GM21576 (cell line): ENCODE measurements at regions not wholly inside any gene's neighbourhood (a gene's known extent, or its start where the extent isn't known, plus 50 kb on each side); places are given as distances from the start of the nearest gene placed in this dataset.

Experiments used
- ATAC-seq: cut with Tn5 transposase; IDR thresholded peaks from one replicate; pipeline ENCODE4 v1.9.1; 2021; ENCODE audit warnings: mild to moderate bottlenecking, moderate library complexity; ENCODE audit not compliant: unreplicated experiment

DNA sequence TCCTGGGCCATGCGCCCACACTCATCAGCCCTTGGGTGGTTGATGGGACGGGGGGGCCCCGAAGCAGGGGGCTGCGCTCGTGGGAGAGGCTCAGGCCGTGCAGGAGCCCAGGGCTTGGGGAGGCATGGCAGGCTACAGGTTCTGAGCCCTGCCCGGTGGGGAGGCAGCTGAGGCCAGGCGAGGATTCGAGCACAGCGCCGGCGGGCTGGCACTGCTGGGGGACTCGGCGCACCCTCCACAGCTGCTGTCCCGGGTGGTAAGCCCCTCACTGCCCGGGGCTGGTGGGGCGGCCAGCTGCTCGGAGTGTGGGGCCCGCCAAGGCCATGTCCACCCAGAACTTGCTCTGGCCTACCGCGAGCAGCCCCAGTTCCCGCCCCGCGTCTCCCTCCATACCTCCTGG, 295.8 kb upstream of the SEL1L start:
- ATAC-seq = no peak

DNA sequence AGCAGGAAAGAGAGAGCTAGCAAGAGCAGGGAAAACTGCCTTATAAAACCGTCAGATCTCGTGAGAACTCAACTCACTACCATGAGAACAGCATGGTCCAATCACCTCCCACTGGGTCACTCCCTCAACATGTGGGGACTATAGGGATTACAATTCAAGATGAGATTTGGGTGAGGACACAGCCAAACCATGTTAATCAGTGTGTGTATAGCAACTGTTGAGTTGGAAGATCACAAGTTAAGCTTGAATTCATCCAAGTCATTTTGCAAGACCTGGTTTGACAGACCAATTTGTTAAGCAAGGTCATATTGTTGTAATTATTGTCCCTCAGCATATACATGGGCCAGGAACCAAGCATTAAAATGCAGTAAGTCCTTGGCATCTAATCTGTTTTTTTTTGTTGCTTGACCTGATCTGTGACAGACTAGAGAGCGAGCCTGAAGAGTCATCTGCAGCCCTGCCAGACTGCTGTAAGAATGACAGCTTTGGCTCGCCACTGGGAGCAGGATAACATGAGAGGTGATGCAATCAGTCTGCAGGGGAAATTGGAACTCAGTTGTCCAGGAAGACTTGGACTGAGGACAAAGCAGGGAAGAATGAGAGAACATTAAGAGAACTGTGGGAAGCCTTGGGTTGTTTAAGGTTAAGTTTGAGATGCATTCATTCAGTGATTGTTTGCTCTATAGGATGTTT, 297.6 kb upstream of the SEL1L start:
- no peak for ATAC-seq

DNA sequence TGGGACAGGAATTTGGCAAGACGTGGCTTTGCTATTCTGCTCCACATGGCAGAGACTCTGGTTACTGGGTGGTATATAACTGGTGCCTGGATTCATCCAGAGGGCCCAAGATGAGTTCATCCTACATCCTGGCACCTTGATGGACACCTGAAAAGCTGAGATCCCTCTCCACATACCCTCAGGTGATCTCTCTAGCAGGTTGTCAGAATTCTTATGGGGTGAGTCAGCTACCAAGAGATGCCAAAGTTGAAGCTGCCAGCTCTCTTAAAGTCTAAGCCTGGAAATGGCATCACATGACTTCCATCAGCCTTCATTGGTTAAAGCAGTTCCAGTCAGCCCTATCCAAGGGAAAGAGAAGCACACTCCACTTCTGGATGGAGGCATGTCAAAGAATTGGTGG, 300.7 kb upstream of the SEL1L start:
- ATAC-seq = no peak

DNA sequence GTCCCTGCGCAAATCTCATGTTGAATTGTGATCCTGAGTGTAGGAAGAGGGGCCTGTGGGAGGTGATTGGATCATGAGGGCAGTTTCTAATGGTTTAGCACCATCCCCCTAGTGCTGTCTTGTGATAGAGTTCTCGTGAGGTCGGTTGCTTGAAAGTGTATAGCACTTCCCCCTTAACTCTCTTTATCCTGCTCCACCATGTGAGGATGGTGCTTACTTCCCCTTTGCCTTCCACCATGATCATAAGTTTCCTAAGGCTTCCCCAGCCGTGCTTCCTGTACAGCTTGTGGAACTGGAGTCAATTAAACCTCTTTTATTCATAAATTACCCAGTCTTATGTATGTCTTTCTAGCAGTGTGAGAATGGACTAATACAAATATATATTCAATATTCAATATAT, 303.7 kb upstream of the SEL1L start:
- no peak for ATAC-seq

DNA sequence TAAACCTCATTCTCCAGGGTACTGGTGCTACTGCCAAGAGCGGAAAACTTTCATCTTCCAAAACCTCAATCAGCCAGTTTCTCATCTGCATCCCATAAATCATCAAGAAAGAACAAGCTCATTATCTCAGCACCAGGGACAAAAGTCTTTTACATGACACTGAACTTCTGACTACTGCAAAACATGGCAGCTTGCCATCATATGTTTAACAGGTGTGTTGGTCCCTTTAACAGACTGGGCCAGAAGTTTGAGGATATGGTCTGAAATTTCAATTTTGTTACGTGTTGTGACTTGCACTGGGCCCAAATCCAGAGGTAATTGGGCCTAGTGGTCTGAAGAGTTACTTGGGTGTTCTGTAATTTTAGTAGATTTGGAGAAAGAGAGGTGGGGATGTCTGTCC, 305.4 kb upstream of the SEL1L start:
- no peak for ATAC-seq

DNA sequence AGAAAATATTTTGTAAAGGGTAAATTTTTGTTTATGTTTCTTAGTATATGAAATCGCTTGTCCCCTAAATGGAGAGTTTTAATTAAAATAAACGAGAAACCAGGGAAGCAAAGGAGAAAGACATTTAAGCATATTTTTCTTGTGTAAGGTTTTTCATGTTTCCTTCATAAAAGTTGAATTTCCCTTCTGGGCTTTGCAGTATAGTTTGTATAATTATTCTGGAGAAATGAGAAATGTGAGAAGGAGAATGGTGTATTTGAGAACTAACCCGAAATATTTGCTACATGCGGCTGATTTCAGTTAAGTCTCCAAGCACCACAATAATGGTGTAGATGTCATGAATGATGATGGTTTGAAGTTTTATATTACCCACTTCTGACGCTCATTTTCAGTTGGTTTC, 307.7 kb upstream of the SEL1L start:
- ATAC-seq = no peak

DNA sequence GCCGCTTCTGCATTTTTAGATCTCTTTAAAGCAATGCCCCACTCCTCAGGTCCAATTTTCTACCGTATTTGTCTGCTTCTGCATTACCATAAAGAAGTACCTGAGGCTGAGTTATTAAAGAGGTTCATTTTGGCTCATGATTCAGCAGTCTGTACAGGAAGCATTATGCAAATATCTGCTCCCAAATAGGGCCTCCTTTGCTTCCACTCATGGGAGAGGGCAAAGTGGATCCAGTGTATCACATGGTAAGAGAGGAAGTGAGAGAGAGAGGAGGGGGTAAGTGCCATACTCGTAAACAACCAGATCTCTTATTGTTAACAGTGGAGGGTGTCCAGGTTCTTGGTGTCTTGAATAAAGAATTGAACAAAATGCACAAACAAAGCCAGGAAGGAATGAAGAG, 316.1 kb upstream of the SEL1L start:
- no peak for ATAC-seq

DNA sequence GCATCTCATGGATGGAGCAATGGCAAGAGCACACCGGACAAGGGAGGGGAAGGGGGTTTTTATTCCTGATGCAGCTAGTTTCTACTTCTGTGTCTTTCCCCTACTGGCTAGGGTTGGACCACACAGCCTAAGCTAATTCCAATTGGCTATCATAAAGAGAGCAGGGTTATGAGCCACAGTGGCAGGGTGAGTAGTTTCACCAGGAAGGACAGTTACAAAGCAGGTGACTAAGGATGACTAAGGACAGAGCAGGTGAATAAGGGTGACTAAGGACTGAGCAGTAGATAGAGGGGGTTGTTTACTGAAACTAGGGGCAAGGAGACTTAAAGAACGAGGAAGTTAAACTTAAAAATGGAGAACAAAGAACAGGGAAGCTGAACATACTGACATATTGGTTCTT, 321.4 kb upstream of the SEL1L start:
- no peak for ATAC-seq

DNA sequence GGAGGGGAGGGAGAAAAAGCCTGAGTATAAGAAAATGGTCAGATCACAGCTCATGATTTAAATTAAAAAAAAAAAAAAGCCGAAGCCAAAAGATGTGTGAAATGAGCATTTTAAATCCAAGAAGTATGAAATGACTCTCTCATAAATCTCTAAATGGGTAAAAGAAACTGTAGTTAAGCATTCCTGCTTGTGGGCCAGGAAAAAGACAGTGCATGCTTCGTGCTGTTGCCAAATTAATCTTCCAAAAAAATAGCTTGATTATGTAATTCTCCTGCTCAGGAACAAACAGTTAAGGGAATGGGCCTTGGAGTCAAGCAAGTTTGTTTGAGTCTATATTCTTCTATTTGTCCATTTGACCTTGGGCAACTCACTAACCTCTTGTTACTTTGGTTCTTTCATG, 325.4 kb upstream of the SEL1L start:
- no peak for ATAC-seq

DNA sequence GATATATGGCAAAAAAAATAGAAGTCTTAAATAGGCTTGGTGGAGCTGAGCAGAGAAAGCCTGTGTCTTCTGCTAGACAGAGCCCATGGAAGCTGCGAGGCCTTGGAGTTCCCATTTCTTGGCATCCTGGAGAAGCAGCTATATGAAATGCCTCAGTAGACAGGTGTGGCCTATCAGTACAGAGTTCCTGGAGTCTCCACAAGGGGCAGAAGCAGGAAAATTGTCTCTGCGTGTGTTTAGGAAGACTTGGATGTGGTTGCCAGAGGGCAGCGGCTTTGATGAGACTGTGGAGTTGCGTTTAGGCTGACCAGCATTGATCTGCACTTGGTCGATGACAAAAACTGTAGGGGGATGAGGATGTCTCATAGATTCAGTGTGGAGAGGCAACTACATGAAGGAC, 334.5 kb upstream of the SEL1L start:
- no peak for ATAC-seq

DNA sequence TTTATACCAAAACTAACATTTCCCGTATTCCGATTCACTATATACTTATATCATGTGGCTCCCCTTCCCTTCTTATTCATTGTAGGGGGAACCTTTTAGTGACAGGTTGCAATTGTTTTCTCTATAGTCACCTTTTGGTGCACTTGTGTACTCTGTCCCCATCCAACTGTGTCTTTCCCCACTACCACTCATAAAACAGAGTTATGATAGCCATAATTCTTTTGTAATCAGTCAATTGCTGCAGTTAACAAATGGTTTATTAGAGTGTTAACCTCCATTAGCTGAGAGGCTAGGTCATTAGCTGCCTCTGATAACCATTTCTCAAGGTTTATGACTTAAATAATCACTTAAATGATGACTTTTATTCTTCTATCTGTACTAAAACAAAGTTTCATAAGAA, 338.1 kb upstream of the SEL1L start:
- no peak for ATAC-seq

DNA sequence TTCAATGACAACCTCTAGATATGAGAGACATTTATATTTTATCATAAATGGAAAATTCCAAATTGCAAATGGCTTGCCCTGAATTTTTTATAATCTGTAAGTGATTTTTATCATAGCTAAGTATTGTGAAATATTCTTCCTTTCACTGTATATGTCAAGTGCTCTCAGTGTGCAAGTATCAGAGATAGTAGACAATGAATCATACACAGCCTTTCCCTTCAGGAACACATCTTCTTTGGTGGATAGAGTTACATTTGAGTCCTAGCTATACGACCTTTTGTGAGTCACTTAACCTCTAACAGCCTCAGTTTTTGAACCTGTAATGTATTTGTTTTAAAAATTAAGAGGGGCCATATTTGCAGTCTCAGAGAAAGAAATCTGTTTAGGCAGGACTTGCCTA, 350.7 kb upstream of the SEL1L start:
- ATAC-seq = no peak

DNA sequence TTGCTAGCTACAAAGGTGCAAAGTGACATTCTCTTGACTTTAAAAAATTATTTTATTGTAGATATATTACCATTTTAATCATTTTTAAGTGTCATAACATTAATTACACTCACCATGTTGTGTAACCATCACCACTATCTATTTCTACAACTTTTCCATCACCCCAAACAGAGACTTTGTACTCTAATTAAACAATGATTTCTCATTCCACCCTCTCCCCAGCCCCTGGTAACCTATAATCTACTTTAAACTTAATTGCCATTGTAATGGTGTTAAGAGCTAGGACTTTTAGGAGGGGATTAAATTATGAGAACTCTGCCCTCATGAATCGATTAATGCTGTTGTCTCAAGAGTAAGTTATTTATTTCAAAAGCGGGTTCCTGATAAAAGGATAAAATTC, 352.9 kb upstream of the SEL1L start:
- no peak for ATAC-seq

DNA sequence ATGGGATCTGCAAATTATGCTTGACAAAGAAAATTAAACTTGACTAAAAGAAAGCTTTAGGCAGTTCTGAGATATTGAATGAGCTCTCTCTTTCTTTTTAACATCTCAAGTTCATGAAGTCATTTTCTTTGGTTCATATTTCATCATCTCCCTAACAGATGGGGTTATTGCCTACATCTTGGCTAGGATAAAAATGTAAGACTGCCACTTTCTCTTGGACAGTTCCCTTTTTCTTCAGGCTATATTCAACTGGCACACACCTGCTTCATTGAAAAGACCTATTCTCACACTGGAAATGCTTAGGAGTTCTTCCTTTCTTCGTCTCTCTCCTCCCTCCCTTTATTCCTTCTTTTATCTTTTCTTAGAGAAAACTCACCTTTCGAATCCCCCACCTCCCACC, 355.9 kb upstream of the SEL1L start:
- ATAC-seq = no peak

DNA sequence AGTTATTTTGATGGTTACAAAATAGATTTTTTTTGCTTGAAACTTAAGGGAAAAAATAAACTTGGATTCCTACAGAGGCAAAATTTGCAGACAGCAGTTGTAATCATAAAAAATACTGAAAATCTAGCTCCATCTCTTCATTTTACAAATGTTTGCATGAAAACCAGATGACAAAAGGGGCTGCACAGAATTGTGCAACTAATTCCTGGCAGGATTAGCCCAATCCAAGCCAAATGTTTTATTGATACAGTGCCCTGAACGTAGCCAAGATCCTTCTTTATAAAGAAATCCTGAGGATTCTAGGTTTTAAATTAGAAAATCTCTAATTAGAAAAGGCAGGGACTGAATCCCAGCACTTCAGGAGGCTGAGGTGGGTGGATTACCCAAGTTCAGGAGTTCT, 356.4 kb upstream of the SEL1L start:
- ATAC-seq = no peak

DNA sequence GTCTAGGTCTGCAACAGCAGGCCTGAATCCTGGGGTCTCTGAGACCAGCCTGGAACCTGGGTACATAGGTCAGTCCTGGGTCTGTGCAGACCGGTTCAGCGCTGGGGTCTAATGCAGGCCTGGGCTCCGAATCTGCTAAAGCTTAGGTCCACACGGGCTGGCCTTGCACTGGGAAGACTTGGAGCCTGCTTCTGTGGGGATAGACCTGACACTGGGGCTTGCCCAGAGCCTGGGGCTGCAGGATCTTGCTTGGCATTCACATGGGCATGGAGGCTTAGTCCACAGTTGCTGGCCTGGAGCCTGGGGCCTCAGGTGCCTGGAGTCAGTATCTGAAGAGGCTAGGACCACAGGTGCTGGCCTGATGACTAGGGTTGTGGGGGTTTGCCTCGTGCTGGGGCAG, 369.8 kb upstream of the SEL1L start:
- ATAC-seq = no peak

DNA sequence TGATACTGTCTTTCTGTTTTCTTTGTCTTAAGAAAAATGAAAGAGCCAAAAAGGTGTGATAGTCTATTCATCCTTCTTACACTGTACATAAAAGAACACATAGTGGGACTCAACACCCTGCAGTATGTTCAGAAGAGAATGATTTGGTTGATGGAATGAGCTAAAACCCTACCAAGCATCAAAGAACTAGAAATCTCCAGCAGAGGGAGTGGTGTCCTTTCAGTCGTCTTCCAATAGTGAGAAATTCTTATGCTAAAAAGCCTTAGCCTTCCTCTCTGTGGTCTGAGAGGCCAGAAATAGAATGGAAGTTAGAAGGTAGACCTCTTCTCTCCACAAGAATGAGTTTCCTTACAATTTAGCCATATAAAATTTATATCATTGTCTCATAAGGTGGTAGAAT, 393.4 kb upstream of the SEL1L start:
- no peak for ATAC-seq

DNA sequence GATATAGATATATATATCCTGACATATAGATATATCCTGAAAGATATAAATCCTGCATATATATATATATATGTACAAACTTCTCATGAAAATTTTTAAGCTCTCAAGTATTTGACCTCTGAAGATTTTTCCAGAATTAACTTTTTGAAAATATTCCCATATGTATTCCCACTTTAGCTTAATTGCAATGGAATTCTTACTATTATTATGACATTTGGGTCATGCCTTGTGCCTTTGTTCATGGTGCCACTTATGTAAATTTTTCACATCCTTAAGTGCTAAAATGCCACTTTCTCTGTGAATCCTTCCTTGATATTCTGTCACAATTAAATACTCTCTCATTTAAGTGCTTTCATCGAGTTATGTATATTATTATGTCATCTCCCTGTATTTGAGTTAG, 398.2 kb upstream of the SEL1L start:
- ATAC-seq = no peak

DNA sequence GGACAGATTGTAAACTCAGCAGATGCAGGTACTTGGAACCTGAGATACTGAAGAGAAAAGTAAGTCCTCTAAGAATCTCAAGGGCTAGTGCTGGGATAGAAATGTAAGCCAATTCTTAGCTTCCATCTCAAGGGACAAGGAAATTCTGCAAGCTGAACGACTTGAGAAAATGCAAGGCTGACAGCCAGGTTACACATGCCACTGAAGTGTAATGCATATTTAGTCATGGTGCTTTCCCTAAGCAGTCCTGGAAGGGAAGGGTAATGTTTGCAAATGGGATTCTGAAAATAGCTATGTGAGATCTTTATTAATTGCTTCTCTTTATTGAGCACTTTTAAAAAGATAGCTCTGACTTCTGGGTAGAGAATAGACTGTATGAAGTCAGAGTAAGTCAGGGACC, 402.7 kb upstream of the SEL1L start:
- ATAC-seq = no peak

DNA sequence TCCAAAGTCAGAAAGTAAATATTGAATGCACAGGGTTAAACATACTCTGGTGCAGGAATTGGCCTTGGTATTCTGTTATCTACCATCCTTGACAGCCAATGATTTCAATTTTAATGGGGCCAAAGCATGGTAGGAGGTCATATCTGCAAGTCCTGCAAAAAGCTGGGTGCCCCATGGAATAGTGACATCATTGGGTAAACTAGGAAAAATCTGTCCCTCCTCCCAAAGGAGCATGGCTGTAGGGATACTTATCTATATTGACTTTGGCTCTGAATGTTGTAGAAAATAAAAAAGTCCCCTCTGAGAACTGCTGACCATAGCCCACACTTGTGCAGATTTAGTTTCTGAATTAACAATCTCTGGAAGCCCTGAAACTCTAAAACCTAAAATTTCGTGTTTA, 403.2 kb upstream of the SEL1L start:
- no peak for ATAC-seq

DNA sequence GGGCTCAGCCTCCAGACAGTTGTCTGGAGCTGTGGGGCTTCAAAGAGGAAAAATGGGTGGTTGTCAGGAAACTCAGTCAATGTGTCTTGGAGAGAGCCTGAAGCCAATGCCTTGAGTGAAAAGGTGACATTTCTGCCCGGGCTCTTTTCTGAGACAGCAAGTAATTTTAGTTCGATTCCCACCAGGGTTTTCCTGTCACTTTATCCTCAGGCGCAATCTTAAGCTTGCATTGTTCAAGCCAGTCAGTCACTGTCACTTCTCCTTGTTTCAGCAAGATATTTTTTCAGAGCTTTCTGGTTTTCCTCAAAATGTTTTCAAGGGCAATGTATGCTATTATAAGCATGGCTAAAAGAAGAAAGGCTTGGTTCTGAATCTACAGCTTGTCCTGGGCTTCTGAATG, 404.7 kb upstream of the SEL1L start:
- ATAC-seq = no peak

DNA sequence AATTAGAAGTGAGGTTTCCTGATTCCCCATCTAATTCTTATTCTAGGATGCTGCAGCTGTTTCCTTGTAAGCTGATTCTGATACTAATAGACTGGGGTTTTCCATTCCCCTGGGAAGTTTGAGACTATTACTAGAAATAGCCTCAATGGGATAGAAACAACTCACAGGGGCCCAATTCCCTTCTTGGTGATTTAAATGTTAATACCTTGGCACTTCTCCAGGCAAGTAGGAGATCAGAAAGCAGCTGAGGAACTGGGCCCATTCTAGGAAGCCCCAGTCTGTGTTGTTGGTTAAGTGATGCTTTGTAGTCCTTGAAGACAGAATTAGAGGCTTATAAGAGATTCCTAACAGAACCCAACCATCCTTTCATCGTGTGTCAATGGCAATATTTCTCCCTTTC, 407.0 kb upstream of the SEL1L start:
- ATAC-seq = no peak

DNA sequence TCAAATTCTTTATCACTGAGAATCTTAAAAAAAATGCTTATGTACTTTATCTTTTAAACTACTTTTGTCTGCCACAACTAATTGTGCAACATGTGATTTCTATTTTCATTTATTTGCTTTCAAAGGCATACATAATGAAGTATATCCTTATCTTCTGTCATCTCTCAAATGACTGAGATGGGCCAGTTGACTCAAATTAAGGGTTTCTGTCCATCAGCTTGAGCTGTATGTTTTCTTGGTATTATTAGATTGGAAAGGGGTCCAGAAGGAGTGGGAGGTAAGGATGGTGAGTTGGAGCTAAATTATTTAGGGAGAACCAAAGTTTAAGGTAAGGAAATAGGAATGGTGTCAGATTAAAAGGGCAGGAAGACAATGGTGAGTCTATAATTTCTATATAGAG, 408.4 kb upstream of the SEL1L start:
- ATAC-seq = no peak

DNA sequence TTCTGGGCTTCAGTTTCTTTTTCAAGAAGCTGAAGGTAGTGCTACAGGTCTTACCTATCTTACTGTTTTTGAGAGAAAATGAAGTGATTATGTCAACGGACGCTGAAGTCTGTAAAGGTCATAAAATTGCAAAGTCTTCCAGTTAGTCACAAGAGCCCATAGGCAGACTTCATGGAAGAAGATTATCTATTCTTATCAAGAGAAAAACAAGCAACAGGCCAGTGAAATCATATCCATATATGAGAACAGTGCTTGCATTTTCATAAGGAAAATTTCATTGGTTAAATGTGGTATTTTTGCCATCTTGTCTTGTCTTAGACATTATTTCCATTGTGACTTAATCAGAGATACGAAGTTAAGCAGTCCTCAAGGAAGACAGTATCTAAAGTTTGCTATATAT, 412.7 kb upstream of the SEL1L start:
- ATAC-seq = no peak
